ENCODE measurements at regions not wholly inside any gene's neighbourhood (a gene's known extent, or its start where the extent isn't known, plus 50 kb on each side); places are given as distances from the start of the nearest gene placed in this dataset.
"Not testable (repeated sequence)": the region's sequence is repeated elsewhere in the genome, so short reads cannot be mapped to it uniquely, and the experiment has no call there.

DNA sequence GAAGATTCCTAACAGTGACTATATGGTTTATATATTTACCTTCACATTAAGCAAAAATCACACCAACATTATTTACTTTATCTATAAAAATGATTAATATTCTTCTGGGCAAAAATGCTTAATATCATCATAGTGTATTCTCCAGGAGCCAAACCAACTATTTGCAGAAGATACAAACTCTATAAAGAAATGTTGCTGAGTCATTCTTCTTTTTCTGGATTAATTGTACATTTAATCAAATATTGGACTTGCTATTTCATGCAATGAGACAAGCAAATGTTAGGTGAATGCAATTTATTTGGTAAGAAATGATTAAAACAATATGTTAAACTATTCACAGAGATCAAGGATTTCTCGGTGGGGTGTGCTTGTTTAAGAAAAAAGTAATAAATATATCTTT lies 1075.8 kb downstream of the PCDH9 start:
- DNase-seq (ENCODE audit: low read depth in 2 of 2) = no peak

DNA sequence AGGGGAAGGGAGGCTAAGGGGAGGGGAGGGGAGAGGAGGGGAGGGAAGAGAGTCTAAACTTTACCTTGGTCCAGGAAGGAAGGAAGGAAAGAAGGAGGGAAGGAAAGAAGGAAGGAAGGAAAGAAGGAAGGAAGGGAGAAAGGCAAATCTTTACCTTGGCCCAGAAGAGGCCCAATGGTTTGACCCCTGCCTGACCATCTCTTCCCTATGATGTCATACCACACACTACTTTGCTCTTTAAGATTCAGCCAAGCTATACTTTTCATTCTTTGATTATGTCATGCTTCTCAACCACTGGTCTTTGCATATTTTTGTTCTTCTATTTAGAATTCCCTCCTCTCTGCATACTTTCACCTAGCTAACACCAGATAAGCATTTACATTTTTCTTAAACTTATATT lies 1077.5 kb downstream of the PCDH9 start:
- DNase-seq (ENCODE audit: low read depth in 2 of 2) = no peak

DNA sequence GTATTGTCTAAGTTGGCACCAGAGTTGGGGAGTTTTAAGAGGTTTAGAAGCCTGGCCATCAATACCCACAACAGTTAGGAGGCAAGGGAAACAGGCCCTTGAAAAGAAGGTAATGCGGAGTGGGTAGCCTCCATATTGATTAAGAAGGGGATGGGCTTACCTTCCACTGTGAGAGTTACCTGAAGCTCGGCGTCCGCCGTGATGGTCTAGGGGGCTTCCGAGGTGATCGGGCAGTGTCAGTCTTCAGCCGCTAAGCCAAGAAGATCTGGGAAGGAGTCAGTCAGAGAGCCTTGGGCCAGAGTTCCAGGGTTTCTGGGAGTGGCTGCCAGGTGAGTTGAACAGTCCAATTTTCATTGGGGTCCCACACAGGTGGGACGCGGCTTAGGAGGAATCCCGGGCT lies 1085.8 kb downstream of the PCDH9 start:
- DNase-seq (ENCODE audit: low read depth in 2 of 2) = not testable (repeated sequence)

DNA sequence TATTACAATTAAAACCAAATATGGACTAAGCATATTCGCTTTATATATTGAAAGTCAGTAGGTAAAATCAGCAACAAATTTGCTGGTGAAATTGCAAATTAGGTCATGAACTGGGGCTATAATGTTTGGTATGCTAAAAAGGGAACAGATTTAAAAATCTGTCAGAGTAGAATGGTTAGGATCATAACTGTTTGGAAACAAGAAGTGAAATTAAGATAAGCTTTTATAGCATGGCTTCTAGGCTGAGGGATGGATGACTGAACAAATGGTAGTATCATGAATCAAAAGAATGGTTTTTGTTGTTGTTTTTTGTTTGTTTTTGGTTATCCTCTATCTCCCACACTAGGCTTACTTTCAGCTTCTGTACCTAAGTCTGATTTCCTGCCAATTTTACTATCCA lies 1090.4 kb downstream of the PCDH9 start:
- no peak for DNase-seq (ENCODE audit: low read depth in 2 of 2)

DNA sequence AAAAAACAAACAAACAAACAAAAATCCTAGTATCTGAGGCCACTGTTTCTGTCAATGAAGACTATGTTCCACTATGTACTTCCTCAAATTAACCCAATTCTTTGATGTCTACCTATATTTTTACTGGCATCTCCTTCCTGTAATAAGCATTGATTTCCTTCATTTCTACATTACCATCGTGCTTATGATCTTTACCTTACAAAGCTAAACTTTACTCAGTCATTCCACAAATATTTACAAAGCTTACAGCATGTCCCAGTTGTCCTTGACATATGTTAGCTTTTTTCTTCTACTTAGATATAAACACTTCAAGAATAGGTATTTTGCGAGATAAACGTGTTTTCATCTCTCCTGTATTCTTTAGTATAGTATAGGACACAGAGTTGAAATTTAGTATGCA lies 1090.9 kb downstream of the PCDH9 start:
- DNase-seq (ENCODE audit: low read depth in 2 of 2) = no peak

DNA sequence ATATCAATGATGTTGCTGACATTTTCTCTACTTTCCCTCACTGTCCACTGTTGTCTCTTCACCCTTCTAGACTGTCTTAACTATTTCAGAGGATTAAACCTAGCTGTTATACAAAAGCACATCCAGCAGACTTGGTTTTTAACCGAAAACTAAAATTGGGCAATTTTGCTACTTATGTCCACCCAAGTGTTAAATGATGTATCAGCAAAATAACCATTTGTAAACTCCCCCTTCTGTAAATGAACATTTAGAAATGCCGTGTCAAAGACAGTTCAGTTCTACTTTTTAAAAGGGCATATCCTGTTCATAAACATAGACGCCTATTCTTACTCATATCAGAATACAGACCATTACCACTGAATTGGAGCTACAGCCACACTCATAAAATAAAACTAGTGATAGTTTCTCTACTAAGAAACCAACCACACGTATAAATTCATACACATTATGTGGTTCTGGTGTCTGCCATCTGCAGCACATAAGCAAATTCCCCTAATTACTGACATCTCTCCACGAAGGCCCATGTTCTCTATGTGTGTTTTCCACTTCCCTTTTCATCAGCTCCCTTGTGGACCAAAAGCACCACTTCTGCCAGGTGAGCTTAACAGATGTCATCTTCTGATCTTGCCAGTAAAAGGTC lies 1091.8 kb downstream of the PCDH9 start:
- DNase-seq (ENCODE audit: low read depth in 2 of 2) = no peak

DNA sequence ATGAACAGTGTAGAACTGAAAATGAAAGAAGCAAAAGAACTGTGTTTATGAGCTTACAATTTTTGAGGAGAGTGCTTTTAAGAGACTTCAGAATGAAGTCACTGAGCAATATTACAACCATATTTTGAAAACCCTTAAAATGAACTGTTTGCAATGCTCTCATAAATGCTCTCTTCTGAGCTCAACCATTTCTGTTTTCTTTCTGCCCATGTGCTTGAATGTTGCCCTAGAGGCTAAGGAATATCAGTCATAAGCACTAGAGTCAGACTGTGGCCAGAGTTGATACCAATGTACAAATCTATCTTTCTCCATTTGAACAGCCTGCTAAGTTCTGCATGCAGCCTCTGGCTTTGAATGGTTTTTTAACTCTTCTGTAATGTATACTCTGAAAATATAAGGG lies 1092.8 kb downstream of the PCDH9 start:
- no peak for DNase-seq (ENCODE audit: low read depth in 2 of 2)

DNA sequence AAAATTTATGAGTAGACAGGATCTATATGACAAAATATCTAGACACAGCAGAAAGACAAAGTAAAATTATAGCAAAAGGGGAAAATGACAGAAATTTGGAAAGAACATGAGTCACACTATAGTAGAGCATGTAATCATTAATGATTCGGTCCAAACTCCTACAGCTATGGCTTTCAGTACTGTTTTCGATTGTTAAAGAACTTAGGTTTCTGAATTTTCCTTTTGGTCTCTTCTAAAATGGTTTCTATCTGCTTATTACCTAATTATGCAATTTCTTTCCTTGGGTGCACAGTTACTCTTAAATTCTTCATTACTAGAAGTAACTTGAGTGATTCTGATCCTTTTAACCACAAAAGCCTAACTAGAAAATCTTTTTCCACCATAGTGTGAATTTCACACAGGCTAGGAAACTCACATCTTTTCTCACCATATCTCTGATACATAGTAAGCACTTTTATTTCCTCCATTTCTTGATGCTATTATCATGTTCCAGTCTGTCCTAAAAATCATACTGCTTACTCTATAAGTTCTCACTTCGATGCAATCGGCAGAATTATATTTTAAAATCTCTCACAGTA lies 1101.4 kb downstream of the PCDH9 start:
- no peak for DNase-seq (ENCODE audit: low read depth in 2 of 2)

DNA sequence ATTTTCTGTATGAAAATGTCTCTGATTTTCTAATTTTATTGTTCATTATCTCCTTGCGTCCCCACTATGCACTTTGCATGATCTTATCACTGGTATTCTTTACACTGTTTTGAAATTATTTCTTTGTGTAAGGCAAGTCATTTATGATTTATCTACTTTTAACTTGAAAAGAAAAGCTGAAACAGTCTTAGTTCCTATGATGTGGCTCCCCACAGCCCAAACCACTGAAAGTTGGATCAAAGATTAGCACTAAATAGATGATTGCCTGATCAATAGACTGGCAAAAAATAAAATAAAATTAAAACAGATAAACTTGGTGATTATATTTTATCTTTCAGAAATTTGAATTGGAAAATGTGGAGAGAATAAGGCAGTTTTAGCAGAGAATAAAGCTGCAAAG lies 1101.9 kb downstream of the PCDH9 start:
- no peak for DNase-seq (ENCODE audit: low read depth in 2 of 2)

DNA sequence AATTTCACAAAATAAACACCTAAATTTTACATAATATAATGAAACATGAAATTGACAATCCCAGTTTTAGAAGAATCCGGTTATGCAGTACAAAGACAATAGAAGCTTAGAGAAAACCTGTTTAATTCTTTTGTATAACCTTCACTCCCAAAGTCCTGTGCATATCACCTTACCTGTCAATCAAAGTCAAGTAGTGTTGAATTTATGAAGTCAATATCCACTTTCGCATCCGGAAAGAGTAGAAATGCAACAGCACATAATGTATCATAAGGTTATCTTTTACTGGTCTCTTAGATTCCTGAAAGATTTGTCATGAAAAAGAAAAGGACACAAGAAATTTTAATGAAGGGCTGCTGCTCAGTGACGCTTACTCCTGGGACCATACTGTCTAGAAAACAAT lies 1112.6 kb downstream of the PCDH9 start:
- no peak for DNase-seq (ENCODE audit: low read depth in 2 of 2)

DNA sequence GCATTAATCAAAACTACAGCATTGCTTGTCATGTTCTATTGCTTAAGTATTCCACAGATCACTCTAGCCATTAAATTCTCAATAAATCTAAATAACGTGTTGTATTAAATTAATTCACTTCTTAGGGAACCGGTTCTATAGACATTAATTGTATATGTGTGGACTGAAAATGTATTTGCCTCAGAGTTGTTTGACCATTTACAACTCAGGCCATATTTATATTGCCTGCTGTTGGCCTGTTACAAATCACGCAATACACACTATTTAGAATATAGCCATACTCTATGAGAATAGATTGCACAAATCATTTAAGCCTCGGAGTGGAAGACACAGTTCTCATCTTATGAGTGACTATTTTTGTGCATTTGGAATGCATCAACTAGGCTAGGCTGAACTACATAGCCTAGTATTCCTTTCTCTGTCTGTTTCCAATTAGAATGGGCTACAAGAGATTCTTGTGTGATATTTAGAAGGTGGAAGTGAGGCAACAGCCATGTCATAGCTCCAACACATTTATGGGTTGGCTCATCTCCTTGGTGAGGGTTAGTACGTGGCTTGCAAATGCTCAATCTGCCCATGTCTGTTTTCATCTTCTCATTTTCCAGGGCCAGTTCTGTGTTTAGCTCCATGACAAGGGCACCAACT lies 1116.1 kb downstream of the PCDH9 start:
- DNase-seq (ENCODE audit: low read depth in 2 of 2) = no peak

DNA sequence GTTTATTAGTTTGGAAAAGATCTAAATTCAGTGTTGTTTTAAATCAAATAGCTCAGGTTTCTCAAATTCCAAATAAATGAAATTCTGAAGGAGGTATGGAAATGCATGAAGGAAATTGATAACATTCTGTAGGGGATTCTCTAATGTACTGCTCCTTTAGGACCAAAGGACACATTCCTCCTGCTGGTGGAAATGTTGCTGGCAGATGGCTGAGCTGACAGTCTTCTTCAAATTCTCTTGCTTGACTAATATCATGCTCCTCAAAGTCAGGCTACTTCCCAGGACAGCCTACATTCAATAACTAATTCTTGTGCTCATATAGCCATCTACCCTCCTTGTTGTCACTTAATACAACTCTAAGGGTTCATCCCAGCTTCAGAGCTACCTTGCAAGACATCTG lies 1118.5 kb downstream of the PCDH9 start:
- no peak for DNase-seq (ENCODE audit: low read depth in 2 of 2)

DNA sequence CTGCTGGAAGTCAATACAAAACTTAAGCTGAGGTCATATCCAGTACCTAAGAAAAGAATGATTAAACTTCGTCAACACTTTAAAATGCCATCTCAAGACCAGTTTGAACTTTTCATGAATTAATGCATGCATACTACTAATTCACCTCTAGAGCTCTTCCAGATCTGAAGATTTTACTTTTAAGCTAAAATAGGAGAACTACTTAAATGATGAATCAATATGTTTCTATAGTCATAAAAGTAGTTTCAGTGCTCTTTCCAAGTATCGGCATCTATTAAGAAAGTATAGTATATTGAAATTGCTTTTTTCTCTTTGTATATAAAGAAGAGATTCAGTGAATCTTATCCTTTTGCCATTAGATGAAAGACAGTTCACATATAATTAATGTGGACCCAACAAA lies 1123.9 kb downstream of the PCDH9 start:
- DNase-seq (ENCODE audit: low read depth in 2 of 2) = no peak

DNA sequence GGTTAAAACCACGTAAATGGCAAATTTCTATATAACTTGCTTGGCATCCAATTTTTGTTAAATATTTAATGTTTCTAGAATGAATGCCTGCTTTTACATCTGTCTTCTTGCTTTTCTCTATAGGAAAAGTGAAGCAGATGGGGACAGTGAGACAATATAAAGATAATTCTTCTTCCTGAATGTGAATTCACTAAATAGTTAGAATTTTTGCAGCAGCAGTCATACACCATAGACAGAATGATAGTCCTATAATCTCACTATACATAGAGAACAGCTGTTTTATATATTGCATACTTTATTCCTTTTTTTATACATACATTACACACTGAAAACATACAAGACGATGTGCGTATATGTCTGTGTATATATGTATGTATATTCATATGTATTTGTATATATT lies 1127.3 kb downstream of the PCDH9 start:
- no peak for DNase-seq (ENCODE audit: low read depth in 2 of 2)

DNA sequence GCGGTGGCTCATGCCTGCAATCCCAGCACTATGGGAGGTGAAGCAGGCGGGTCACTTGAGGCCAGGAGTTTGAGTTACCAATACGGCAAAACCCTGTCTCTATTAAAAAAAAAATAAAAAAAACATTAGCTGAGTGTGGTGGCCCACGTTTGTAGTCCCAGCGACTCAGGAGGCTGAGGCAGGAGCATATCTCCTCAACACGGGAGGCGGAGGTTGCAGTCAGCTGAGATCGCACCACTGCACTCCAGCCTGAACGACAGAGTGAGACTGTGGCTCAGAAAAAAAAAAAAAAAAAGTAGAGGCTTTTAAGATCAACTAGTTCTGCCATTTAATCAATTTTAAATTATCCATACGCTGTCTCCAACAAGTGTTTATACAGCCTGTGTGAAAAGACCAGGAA lies 1130.3 kb downstream of the PCDH9 start:
- no peak for DNase-seq (ENCODE audit: low read depth in 2 of 2)

DNA sequence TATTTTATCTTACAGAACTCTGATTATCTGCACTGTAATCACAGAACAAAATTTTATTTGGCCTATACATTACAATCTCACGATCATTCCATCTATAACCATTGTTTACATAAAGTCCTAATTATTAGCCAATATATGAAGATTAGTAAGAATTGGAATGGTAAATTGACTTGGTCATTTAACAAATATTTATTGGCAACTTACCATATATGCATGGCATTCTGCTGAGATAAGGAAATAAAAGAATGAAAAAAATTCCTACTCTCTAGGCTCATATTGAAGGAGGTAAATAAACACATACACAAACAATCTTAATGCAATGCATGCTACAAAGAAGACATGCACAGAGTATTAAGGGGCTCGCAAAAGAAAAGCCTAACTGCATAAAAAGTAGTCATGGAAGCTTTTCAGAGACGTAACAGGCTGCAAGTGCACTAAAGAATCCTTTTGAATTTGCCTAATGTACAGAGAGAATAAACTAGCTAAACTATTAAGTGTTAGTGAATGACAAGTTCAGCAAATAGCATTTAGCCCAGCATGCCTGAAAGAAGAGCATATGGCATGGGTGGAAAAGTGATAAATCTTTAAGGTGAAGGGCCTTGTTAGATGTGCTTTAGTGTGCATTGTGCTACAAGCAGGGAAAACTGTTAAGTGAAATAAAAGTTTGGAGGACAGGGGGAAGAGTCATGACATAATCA lies 1131.1 kb downstream of the PCDH9 start:
- DNase-seq (ENCODE audit: low read depth in 2 of 2) = no peak

DNA sequence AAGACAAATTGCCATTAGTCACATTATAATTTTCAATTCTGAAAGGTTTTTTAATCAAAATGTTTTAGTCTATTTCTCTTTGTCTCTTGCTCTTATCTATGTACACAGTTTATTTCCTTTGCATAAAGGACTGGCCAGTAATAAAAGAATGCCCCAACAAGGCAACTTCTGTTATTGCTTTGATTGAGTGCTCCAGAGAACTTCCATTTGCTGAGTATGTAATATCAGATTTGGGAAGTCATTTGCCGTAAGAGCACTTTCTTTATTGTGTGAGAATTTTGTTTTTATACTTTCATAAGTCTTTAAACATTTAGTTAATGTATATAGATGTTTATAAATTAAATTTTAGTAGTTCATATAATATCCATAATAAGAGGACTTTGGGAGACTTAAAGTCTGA lies 1140.4 kb downstream of the PCDH9 start:
- DNase-seq (ENCODE audit: low read depth in 2 of 2) = no peak

DNA sequence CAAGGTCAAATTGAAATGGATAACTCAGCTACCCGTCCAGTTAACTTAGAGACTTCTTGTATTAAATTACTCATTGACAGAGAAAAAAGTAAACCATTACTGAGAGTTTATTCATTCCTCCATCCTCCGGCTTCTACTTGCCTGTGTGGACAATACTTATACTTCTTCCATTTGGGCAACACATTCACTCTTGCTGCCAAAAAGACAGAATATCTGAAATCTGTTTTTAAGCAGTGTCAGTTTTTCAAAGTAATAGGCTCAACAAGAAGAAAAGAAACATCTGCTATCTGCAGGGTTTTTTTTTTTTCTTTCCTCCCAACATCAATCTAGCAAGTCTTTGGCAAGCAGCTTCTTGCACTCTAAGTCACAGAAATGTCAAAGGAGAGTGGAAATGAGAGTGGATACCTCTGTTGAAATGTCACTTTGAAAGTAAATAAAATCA lies 1142.8 kb downstream of the PCDH9 start:
- no peak for DNase-seq (ENCODE audit: low read depth in 2 of 2)

DNA sequence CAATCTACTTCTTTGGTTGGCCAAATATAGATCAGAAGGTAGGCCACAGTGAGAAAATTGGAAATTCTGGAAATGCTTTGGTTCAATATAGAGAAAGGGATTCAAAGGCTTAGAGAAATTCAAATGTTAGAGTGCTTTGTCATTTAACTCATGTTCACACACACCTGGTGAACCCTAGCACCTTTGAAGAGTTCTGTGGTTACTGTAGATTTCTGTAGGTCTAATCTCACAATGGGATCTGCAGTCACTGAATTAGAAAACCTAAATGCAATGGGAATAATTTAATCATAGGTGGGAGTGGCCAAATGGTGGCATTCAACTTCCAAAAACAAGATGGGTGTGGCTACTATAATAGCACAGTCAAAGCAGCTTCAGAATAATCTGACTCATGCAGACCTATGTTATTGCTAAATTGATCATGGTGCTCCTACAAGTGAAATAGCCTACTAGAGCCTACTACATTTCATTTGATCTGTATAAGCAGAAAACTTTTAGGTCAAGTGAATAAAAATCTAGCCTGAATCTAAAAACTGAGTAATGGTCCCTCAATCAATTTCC lies 1152.9 kb downstream of the PCDH9 start:
- DNase-seq (ENCODE audit: low read depth in 2 of 2) = no peak

DNA sequence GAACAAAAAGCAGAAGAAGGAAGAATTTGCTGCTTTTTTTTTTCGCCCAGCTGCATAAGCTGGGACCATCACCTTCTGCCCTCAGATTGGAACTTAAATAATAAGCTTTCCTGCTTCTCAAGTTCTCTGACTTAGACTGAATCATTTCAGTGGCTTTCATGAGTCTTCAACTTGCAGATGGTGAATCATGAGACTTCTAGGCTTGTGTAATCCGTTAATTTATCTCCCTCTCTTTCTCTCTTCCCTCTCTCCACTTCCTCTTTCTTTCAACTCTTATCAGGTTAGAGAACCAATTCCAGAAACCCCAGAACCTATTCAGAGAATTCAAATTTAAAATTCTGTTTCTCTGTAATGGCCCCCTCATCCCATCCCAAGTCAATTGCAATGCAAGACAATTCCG lies 1153.7 kb downstream of the PCDH9 start:
- DNase-seq (ENCODE audit: low read depth in 2 of 2) = no peak

DNA sequence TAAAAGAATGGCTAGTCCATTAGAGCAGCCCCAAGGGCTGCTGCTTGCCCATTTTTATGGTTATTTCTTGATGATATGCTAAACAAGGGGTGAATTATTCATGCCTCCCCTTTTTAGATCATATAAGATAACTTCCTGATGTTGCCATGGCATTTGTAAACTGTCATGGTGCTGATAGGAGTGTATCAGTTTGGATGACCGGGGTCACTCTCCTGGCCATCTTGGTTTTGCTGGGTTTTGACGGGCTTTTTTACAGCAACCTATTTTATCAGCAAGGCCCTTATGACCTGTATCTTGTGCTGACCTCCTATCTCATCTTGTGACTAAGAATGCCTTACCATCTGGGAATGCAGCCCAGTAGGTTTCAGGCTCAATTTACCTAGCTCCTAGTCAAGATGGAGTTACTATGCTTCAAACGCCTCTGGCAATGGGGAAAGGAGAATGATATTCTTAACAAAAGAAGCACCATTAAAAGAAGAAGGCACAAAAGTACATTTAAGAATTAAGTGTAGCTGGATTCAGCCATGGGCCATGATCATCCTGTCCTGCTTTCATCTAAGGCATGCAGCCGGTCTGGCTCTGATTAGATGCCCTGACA lies 1156.0 kb downstream of the PCDH9 start:
- no peak for DNase-seq (ENCODE audit: low read depth in 2 of 2)

DNA sequence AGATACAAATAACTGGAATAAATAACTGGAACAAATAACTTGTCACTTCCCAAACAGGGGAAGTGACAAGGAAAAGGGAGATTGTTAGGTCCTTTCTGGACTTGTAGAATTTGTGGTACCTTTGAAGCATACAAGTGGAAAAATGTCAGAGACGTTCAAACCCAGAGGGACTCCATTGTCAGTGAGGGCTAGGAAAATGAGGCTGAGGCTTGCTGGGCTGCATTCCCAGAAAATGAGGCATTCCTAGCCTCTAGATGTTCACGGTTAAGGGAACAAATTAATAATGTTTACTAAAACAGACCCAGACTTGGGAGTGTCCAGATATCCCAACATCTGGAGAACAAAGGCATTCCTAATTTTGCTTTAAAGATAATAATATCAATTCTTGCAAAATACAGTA lies 1158.0 kb downstream of the PCDH9 start:
- DNase-seq (ENCODE audit: low read depth in 2 of 2) = not testable (repeated sequence)
